NB4 (cell line): ENCODE measurements at regions not wholly inside any gene's neighbourhood (a gene's known extent, or its start where the extent isn't known, plus 50 kb on each side); places are given as distances from the start of the nearest gene placed in this dataset.
A peak's percentile ranks its signal among the peaks of the same experiment; 100 is the strongest.

Experiments
- DNase-seq: peaks from one replicate; pipeline ENCODE4 v3.0.0; 2010; ENCODE audit warnings: low read depth
- H3K4me3 ChIP-seq: one replicate; pipeline ENCODE4 v1.5.1; 2011; ENCODE audit warnings: mild to moderate bottlenecking, low read depth, low read length, moderate library complexity
- CTCF ChIP-seq: IDR thresholded peaks from one replicate; pipeline ENCODE4 v1.5.1; 2012; ENCODE audit warnings: low read depth, low read length
- MAX ChIP-seq: IDR thresholded peaks from 2 replicates; pipeline ENCODE4 v1.6.1; 2011; ENCODE audit warnings: low read depth, low read length
- MYC ChIP-seq: IDR thresholded peaks from 2 replicates; pipeline ENCODE4 v1.6.1; 2011; ENCODE audit warnings: low read depth, low read length
- POLR2A ChIP-seq: IDR thresholded peaks from 2 replicates; pipeline ENCODE4 v1.6.1; 2011; ENCODE audit warnings: mild to moderate bottlenecking; ENCODE audit not compliant: insufficient read length; ENCODE audit errors: extremely low read depth

GRCh38 chr16:66277311-66278070 lies 89.0 kb upstream of the CDH5 start:
- DNase-seq = no peak
- no peak overlapping the region for H3K4me3 ChIP-seq
- no peak for TF ChIP-seq POLR2A
- no peak for TF ChIP-seq MAX
- no peak for TF ChIP-seq MYC
- no peak for TF ChIP-seq CTCF

DNA sequence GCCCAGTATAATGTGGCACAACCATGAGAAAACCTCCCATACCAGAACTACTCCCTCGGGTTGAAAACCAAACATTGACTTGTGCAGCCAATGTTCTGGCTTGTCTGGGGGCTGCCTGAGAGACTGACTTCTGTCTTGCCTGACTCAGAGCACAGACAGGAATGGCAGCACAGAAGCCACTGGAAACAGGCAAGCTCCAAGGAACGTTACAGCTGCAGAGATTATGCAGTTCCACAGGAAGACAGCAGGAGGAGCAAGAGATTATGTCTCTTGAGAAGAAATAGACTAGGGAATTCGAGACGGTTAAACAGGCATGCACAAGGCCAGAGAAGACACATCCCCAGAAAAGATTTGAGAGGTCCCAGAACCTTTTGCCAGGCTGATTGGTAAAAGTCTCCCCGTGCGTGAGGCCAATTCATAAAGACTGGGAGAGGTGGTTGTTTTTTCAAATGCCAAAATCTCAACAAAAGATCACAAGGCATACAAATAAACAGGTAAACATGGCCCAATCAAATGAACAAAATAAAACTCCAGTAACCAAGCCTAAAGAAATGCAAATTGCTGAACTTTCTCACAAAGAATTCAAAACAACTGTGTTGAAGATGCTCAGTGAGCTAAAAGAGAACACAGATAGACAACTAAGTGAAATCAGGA lies 90.6 kb upstream of the CDH5 start:
- peak; percentile 54 for DNase-seq
- TF ChIP-seq CTCF = peak; percentile 78
- no peak for TF ChIP-seq MAX
- H3K4me3 ChIP-seq = no peak overlapping the region

DNA sequence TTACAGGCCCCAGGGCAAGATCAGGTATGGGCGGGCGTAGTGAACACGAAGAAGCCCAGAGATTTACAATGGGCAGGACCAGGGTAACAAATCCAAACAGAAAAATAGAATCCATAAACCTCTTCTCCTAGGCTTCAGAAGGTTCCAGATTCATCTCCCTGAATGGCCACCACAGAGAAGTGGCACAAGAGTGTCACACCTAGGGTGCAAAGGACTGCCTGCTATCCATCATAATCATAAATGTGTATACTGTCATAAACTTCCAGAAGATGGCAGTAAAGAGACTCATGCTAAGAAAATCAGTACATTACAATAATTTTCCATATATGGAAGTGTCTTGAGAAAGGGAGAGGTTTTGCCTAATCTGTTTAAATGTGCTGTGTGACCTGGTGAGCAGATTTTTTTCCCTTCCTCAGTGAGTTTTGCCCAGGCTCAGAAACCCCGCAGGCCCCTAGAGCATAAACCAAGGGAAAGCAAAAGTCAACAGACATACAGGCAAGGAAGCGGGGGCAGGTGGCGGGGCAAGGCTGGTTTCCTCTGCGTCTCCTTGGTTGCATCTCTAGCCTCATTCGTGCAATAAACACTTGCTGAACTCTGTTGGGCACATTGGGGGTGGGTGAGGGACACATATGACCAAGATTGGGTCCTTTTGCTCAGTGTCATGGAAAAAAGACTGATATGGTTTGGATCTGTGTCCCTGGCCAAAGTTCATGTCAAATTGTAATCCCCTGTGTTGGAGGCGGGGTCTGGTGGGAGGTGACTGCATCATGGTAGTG lies 92.0 kb upstream of the CDH5 start:
- DNase-seq = peak; percentile 57
- no peak for TF ChIP-seq MAX
- TF ChIP-seq MYC = no peak
- no peak for TF ChIP-seq CTCF
- TF ChIP-seq POLR2A = no peak
- H3K4me3 ChIP-seq = no peak overlapping the region

GRCh38 chr16:66273644-66274334 lies 92.7 kb upstream of the CDH5 start:
- H3K4me3 ChIP-seq = no peak overlapping the region
- peak; percentile 35 for DNase-seq
- no peak; the same call in 1 of the 2 replicates for TF ChIP-seq MYC
- TF ChIP-seq CTCF = peak; percentile 73
- TF ChIP-seq MAX = no peak
- no peak for TF ChIP-seq POLR2A

- no peak for DNase-seq
- TF ChIP-seq CTCF = no peak
- no peak overlapping the region for H3K4me3 ChIP-seq
Measured at GRCh38 chr16:66273053-66273452, 93.4 kb upstream of the CDH5 start.
